Endometrium (tissue), 2 donors: ENCODE measurements at regions not wholly inside any gene's neighbourhood (a gene's known extent, or its start where the extent isn't known, plus 50 kb on each side); places are given as distances from the start of the nearest gene placed in this dataset.
"Not testable (repeated sequence)": the region's sequence is repeated elsewhere in the genome, so short reads cannot be mapped to it uniquely, and the experiment has no call there.

ENCODE experiments used
- FAIRE-seq: peaks from 2 replicates; lab custom pipeline; 2012; peaks lifted over from hg19 to GRCh38; lab: Jason Lieb, UNC
- donor health status: control.
- donor health status: control.

GRCh38 chr10:133020193-133020817, 67.4 kb upstream of the ADGRA1 start:
- FAIRE-seq, result no peak

- FAIRE-seq, result no peak
These were observed 68.1 kb upstream of the ADGRA1 start for GRCh38 chr10:133019651-133020050.

- FAIRE-seq, result no peak
These were observed 68.5 kb upstream of the ADGRA1 start for GRCh38 chr10:133019191-133019590.

- FAIRE-seq, result no peak
These were observed 69.2 kb upstream of the ADGRA1 start for GRCh38 chr10:133018491-133018890.

GRCh38 chr10:133017203-133017601, 70.5 kb upstream of the ADGRA1 start:
- no peak for FAIRE-seq

- FAIRE-seq, result no peak
These were observed 71.1 kb upstream of the ADGRA1 start for GRCh38 chr10:133016493-133017202.

- no peak for FAIRE-seq
These were observed 71.8 kb upstream of the ADGRA1 start for GRCh38 chr10:133015816-133016462.

- no peak for FAIRE-seq
These were observed 72.4 kb upstream of the ADGRA1 start for GRCh38 chr10:133015321-133015720.

GRCh38 chr10:133014416-133015210, 72.2 kb upstream of the CFAP46 start:
- no peak for FAIRE-seq

- FAIRE-seq, result no peak
These were observed 71.1 kb upstream of the CFAP46 start for GRCh38 chr10:133013463-133013862.

- FAIRE-seq, result no peak
These were observed 70.4 kb upstream of the CFAP46 start for GRCh38 chr10:133012573-133013359.

GRCh38 chr10:133011882-133012281, 69.5 kb upstream of the CFAP46 start:
- FAIRE-seq, result no peak

- FAIRE-seq, result peak; percentile 99
These were observed 69.0 kb upstream of the CFAP46 start for GRCh38 chr10:133011393-133011792.

GRCh38 chr10:133010843-133011179, 68.4 kb upstream of the CFAP46 start:
- FAIRE-seq, result not testable (repeated sequence)

GRCh38 chr10:133010095-133010842, 67.9 kb upstream of the CFAP46 start:
- no peak for FAIRE-seq

- no peak for FAIRE-seq
These were observed 67.0 kb upstream of the CFAP46 start for GRCh38 chr10:133009218-133009950.

- no peak for FAIRE-seq
These were observed 66.4 kb upstream of the CFAP46 start for GRCh38 chr10:133008736-133009135.

GRCh38 chr10:133008196-133008595, 65.8 kb upstream of the CFAP46 start:
- no peak for FAIRE-seq

GRCh38 chr10:133007360-133007858, 65.0 kb upstream of the CFAP46 start:
- FAIRE-seq, result no peak

- no peak for FAIRE-seq
These were observed 64.4 kb upstream of the CFAP46 start for GRCh38 chr10:133006806-133007205.
